ENCODE measurements at regions not wholly inside any gene's neighbourhood (a gene's known extent, or its start where the extent isn't known, plus 50 kb on each side); places are given as distances from the start of the nearest gene placed in this dataset.
A peak's percentile ranks its signal among the peaks of the same experiment; 100 is the strongest.

DNA sequence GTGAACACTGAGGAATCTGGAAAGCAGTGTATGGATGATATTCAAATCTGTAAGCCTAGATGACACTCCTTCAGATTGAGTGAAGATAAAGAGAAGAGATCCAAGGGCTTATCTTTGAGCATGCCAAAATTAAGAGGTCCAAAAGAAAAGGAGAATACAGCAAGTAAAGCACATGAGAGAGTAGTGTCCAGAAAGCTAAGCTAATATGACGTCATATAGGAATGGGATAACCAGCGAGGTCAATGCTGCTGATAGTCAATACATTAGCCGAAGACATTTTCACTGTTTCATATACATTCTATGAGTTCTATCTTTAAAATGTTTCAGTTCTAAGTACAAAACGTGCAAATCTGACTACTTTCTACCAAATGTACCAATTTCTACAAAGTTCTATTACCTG, 975.8 kb downstream of the TLE4 start:
- DNase-seq (ENCODE audit: low read depth, low spot score) (no peak), FAIRE-seq (no peak), ATAC-seq (no peak)
- Histone ChIP-seq H3K9me3 (replicated peaks; ENCODE audit: control insufficient read depth, insufficient read depth, low read length) (no peaks in the 10 kb centered on the region), H3K27me3 (replicated peaks in 1 of 2; ENCODE audit: control insufficient read depth in 2 of 2, insufficient read depth in 2 of 2, low read length in 1 of 2) (no peaks in the 10 kb centered on the region), H3K27ac (ENCODE audit: control insufficient read depth, insufficient read depth) (no peak overlapping the region), H3K4me1 (ENCODE audit: control insufficient read depth, insufficient read depth, low read length) (no peaks in the 10 kb centered on the region), H3K4me3 (no peak overlapping the region), H4K20me1 (ENCODE audit: control insufficient read depth, insufficient read depth) (no peaks in the 10 kb centered on the region), H3K79me2 (ENCODE audit: control insufficient read depth, insufficient read depth, low read length) (no peaks in the 10 kb centered on the region), H2AFZ (ENCODE audit: control insufficient read depth, low read depth, low read length) (no peak overlapping the region), H3K36me3 (ENCODE audit: control insufficient read depth in 2 of 2, insufficient read depth in 2 of 2, low read length in 1 of 2) (no peaks in the 10 kb centered on the region), H3K4me2 (ENCODE audit: control insufficient read depth, insufficient read depth) (no peak overlapping the region), H3K9ac (ENCODE audit: control insufficient read depth, insufficient read depth, low read length) (no peak overlapping the region)
- RAD21 ChIA-PET (ENCODE audit: unreplicated experiment), result no interaction called here
- intact Hi-C loops (cut with micrococcal nuclease; ENCODE audit: unreplicated experiment) (no loop called here), in situ Hi-C loops (cut with MboI) (no loop called here)
- BruUV-seq (replicated peaks), result no TSS peak
- 28% methylated on average over 4 of the region's 4 CpGs for WGBS (ENCODE audit: insufficient coverage, insufficient replicate concordance, low lambda C conversion rate, missing lambda C conversion rate)
- 0 out of 2 replicates have a peak, but pooled peaks have one; percentile 15 for TF ChIP-seq ATF7 (IDR thresholded peaks at IDR 0.05; ENCODE audit: low read depth)
- no peak for TF ChIP-seq GATAD2B (conservative IDR thresholded peaks at IDR 0.05; ENCODE audit: low read depth)
- TF ChIP-seq, protein P1, sequence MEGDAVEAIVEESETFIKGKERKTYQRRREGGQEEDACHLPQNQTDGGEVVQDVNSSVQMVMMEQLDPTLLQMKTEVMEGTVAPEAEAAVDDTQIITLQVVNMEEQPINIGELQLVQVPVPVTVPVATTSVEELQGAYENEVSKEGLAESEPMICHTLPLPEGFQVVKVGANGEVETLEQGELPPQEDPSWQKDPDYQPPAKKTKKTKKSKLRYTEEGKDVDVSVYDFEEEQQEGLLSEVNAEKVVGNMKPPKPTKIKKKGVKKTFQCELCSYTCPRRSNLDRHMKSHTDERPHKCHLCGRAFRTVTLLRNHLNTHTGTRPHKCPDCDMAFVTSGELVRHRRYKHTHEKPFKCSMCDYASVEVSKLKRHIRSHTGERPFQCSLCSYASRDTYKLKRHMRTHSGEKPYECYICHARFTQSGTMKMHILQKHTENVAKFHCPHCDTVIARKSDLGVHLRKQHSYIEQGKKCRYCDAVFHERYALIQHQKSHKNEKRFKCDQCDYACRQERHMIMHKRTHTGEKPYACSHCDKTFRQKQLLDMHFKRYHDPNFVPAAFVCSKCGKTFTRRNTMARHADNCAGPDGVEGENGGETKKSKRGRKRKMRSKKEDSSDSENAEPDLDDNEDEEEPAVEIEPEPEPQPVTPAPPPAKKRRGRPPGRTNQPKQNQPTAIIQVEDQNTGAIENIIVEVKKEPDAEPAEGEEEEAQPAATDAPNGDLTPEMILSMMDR (IDR thresholded peaks at IDR 0.05 in 2 of 3, conservative IDR thresholded peaks at IDR 0.05 in 1 of 3; ENCODE audit: control insufficient read depth in 2 of 3, extremely low read depth in 1 of 3, insufficient read depth in 1 of 3, low read depth in 3 of 3, low read length in 3 of 3), result no peak
- SMC1A ChIA-PET (ENCODE audit: uncharacterized antibody, unreplicated experiment), result no interaction called here
- POLR2A ChIA-PET, result interaction anchor here (0.7 kb wide), 1 partner anchor 39 kb away, joined by 4 read pairs; no protein-coding TSS in a partner anchor
- CTCF ChIA-PET, result no interaction called here

DNA sequence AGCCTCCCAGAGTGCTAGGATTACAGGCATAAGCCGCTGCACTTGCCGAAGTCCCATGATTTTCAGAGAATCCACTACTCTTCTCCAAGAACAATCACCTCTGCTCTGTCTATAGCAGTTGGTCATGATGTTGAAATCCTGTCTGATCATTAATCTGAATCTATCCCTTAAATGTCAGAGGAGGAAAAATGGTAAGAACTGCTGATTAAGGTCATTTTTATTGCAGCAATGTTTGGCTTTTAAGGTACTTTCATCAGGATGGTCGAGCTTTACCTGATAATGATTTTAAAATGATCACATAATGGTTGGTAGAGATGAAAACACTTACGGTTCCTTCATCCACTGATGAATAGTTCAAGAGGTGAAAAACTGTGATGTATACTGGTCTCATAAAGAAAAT, 968.6 kb downstream of the TLE4 start:
- Histone ChIP-seq H3K4me1 (ENCODE audit: control insufficient read depth, insufficient read depth, low read length) (no peaks in the 10 kb centered on the region), H4K20me1 (ENCODE audit: control insufficient read depth, insufficient read depth) (no peaks in the 10 kb centered on the region), H3K79me2 (ENCODE audit: control insufficient read depth, insufficient read depth, low read length) (no peaks in the 10 kb centered on the region), H3K36me3 (ENCODE audit: control insufficient read depth in 2 of 2, insufficient read depth in 2 of 2, low read length in 1 of 2) (no peaks in the 10 kb centered on the region), H3K4me2 (ENCODE audit: control insufficient read depth, insufficient read depth) (no peak overlapping the region), H3K4me3 (no peak overlapping the region), H3K27me3 (replicated peaks in 1 of 2; ENCODE audit: control insufficient read depth in 2 of 2, insufficient read depth in 2 of 2, low read length in 1 of 2) (no peaks in the 10 kb centered on the region), H3K9ac (ENCODE audit: control insufficient read depth, insufficient read depth, low read length) (no peak overlapping the region), H3K27ac (ENCODE audit: control insufficient read depth, insufficient read depth) (no peak overlapping the region), H2AFZ (ENCODE audit: control insufficient read depth, low read depth, low read length) (no peak overlapping the region), H3K9me3 (replicated peaks; ENCODE audit: control insufficient read depth, insufficient read depth, low read length) (no peaks in the 10 kb centered on the region)
- ChIA-PET CTCF (no interaction called here), POLR2A (no interaction called here), SMC1A (ENCODE audit: uncharacterized antibody, unreplicated experiment) (no interaction called here), RAD21 (ENCODE audit: unreplicated experiment) (no interaction called here)
- no peak for DNase-seq (ENCODE audit: low read depth, low spot score)
- WGBS (ENCODE audit: insufficient coverage, insufficient replicate concordance, low lambda C conversion rate, missing lambda C conversion rate), result 47% methylated on average over 4 of the region's 4 CpGs
- no peak for TF ChIP-seq KLF5 (IDR thresholded peaks at IDR 0.05; ENCODE audit: partially characterized antibody)
- no peak for TF ChIP-seq ZSCAN29 (IDR thresholded peaks at IDR 0.05)
- TF ChIP-seq CREB1 (IDR thresholded peaks at IDR 0.05; ENCODE audit: low read depth), result no peak
- BruUV-seq (replicated peaks), result no TSS peak
- no peak for ATAC-seq
- intact Hi-C loops (cut with micrococcal nuclease; ENCODE audit: unreplicated experiment) (no loop called here), in situ Hi-C loops (cut with MboI) (no loop called here)
- no peak for FAIRE-seq

All from GM12878 (cell line).